Cardiac fibroblast (primary cell): ENCODE measurements at regions not wholly inside any gene's neighbourhood (a gene's known extent, or its start where the extent isn't known, plus 50 kb on each side); places are given as distances from the start of the nearest gene placed in this dataset.

Source experiments
- DNase-seq, 2 donors: peaks; one replicate each; pipeline versions ENCODE4 v3.0.0 to v3.0.0-alpha.2; 2010; ENCODE audit warnings: low read depth in 2 of 2
- H3K4me3 ChIP-seq, 2 donors: replicated peaks in 1 of 2; 1 replicate in 1 of 2; 2 replicates in 1 of 2; pipeline ENCODE4 v1.5.1; 2011; ENCODE audit warnings: low read depth in 2 of 2, low read length in 2 of 2, mild to moderate bottlenecking in 2 of 2, moderate library complexity in 1 of 2
- CTCF ChIP-seq: IDR thresholded peaks from one replicate; pipeline ENCODE4 v1.5.1; 2011; ENCODE audit warnings: low read depth, mild to moderate bottlenecking, low read length, inconsistent platforms

GRCh38 chr1:213324859-213325258, 273.8 kb downstream of the RPS6KC1 start:
- H3K4me3 ChIP-seq = no peak overlapping the region
- no peak for TF ChIP-seq CTCF
- no peak for DNase-seq

- DNase-seq = no peak
- H3K4me3 ChIP-seq = no peak overlapping the region
- TF ChIP-seq CTCF = no peak
These were observed 274.4 kb downstream of the RPS6KC1 start for GRCh38 chr1:213325482-213325881.

GRCh38 chr1:213326281-213327016, 275.4 kb downstream of the RPS6KC1 start:
- H3K4me3 ChIP-seq = no peak overlapping the region
- no peak for DNase-seq
- no peak for TF ChIP-seq CTCF

- no peak for TF ChIP-seq CTCF
- DNase-seq = peak; percentile 60 to 93
These were observed 276.1 kb downstream of the RPS6KC1 start for GRCh38 chr1:213327017-213327667.

GRCh38 chr1:213329406-213330008, 278.5 kb downstream of the RPS6KC1 start:
- DNase-seq = no peak
- H3K4me3 ChIP-seq = no peak overlapping the region
- no peak for TF ChIP-seq CTCF

More at GRCh38 chr1:213327017-213327667, 276.1 kb downstream of the RPS6KC1 start:
- no peak overlapping the region for H3K4me3 ChIP-seq

GRCh38 chr1:213330281-213330680, 279.2 kb downstream of the RPS6KC1 start:
- no peak for DNase-seq
- no peak for TF ChIP-seq CTCF
- no peak overlapping the region for H3K4me3 ChIP-seq
